ENCODE measurements at regions not wholly inside any gene's neighbourhood (a gene's known extent, or its start where the extent isn't known, plus 50 kb on each side); places are given as distances from the start of the nearest gene placed in this dataset.
"Not testable (repeated sequence)": the region's sequence is repeated elsewhere in the genome, so short reads cannot be mapped to it uniquely, and the experiment has no call there.

DNA sequence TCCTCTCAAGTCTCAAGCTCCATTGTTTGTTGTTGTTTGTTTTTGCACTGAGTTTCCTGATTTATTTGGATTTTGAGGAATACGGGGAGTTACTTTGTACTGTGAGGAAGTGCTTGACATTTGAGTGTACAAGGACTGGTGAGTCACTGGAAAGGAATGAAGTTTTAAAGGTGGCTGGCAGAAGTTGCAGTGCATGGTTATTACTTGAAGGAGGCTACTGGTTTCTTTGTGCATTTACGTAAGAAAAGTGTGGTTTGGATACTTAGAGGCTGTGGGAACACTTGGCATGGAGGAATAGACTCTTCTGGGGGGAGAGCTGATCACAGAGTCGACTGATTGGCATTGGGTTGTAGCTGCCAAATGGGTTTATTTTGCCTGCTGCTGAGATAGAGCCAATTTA is 919.0 kb downstream of the TAF11L14 start:
- peak; percentile 73 for DNase-seq (ENCODE audit: low read depth)

DNA sequence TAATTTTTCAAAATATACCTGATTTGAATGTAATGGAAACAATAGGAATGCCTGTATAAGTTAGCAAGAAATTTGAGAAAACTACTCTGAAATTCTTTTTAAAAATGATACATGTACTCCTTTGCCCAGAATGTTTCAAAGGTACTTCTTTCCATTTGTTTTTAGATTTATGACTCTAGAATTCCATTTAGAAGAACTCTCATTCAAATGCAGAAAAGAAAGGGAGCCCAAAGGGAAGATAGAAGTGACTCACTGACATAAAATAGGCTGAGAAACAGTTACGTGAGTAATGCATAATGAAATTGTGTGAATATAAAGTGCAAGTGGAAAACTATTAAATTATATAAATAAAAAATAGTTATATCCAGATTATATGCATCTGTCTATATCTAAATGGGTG is 926.3 kb downstream of the TAF11L14 start:
- no peak for DNase-seq (ENCODE audit: low read depth)

DNA sequence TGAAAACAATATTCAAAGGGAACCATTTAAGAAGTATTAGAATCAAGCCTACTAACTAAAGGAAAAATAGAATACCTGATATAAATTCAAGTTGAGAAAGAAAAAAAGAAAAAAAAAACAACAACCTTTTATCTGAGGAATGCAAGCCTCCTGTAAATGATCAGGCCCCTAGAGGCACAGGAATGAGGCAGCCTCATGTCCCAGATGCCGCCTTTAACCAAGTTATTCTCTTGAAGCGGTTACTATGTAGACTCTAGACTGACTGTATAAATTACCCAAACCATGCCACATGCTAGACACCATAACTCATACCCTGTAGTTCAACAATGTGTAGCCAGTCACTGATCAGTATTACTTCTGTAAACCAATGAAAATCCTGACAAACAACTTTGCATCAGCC is 929.6 kb downstream of the TAF11L14 start:
- DNase-seq (ENCODE audit: low read depth) = no peak

DNA sequence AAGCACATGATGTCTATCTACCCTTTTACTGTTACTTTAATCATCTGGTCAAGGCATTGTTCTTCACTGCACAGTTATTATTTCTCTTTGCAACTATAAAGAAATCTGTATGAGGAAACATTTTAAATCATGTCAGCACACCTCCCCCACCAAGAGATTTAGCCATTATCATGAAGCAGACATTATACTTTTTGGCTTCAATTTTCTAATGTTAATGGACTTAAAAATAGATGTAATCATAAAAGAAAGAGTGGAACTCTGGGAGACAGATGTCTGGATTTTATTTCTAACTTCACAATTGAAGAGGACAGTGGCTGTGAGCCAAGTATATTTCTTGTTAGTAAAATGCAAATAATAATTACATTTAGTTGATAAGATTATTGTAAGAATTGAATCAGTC is 932.4 kb downstream of the TAF11L14 start:
- DNase-seq (ENCODE audit: low read depth) = no peak

DNA sequence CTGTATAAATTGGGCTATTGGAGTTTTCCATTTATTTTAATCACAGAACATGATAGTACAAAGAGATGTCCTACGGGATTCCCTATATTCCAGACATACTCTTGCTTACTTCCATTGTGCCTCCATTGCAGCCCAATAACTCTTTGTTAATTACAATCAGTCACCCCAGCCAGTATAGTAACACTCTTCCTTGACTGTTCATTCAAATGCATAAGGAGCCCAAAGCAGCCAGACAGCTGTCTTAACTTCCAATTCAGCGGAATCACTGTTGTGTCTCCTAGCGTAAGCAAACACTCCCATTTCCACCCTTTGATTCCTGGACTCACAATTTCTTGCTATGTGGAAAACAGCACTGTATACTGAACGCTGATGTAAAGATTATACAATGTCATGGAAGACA is 942.3 kb downstream of the TAF11L14 start:
- DNase-seq (ENCODE audit: low read depth) = no peak

DNA sequence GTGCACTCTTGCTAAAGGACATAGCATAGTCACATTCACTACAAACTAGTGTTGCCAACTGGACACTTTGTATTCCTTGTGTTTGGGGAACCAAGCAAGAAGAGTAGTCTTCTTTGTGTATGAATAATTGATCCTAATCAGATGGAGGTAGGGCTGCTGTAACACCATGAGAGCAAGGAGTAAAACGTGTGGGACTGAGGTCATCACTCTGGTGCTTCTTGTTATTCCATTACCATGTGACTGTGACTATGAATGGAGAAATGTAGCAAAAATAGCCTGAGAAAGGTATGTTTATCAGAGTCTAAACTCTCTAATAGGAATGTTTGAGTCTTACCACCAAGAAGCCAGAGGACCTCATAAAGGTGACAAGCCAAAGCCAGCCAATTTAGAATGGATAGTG is 966.9 kb downstream of the TAF11L14 start:
- no peak for DNase-seq (ENCODE audit: low read depth)

DNA sequence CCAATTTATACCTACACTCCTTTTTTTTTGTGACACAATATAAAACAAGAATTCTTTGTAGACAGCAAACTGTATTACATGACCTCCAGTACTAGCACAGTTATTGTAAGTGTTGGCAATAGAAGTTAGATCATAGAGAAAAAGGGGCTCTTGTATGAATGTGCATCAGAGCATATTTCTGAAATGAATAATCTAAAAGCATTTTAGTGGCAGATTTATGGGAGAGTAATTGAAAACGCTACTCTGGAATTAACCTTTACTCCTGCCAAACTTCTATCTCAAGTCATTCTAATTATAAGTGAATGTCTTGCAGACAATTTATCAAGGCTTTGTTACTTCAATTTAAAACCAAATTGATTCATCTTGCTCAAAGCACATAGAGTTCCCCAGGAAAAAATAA is 968.1 kb downstream of the TAF11L14 start:
- no peak for DNase-seq (ENCODE audit: low read depth)

DNA sequence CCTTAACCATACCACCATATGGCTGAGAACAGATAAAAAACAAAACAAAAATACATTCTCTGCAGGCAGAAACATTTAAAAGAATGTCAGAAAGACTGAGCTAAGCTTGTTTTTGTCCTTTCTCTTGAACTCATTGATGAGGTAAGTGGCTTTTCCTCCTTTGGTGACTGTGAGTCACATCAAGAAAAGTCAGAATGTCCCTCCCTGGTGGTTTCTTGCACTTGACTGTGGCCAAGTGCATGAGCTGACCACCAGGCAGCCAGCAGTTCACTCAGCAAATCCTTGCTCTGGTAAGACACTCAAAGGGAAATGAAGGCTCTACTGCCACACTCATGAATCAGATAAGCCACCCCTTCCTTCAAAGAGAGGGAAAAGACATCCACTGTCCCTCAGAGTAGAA is 970.9 kb downstream of the TAF11L14 start:
- no peak for DNase-seq (ENCODE audit: low read depth)

DNA sequence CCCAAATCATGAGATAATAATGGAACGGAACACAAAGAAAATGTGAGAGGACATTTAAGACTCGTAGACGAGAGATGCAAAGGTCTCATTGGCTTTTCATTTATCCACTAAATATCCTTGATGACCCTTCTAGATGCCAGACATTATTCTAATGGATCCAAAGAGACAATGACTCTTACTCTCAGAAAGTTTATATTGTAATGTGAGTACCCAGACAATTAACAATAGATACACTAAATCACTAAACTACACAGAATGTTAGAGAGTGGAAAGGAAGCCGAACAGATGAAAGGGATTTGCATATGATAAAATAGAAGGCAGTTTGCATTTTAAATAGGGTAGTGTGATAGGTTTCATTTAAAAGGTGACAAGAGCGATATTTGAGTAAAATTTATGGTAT is 973.3 kb downstream of the TAF11L14 start:
- DNase-seq (ENCODE audit: low read depth) = no peak

DNA sequence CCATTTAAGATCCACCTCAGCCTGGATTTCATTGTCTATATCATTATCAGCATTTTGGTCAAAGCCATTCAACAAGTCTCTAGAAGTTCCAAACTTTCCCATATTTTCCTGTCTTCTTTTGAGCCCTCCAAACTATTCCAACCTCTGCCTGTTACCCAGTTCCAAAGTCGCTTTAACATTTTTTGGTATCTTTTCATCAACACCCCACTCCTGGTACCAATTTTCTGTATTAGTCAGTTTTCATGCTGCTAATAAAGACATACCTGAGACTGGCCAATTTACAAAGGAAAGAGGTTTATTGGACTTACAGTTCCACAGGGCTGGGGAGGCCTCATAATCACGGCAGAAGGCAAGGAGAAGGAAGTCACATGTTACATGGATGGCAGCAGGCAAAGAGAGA is 982.9 kb downstream of the TAF11L14 start:
- DNase-seq (ENCODE audit: low read depth) = not testable (repeated sequence)

DNA sequence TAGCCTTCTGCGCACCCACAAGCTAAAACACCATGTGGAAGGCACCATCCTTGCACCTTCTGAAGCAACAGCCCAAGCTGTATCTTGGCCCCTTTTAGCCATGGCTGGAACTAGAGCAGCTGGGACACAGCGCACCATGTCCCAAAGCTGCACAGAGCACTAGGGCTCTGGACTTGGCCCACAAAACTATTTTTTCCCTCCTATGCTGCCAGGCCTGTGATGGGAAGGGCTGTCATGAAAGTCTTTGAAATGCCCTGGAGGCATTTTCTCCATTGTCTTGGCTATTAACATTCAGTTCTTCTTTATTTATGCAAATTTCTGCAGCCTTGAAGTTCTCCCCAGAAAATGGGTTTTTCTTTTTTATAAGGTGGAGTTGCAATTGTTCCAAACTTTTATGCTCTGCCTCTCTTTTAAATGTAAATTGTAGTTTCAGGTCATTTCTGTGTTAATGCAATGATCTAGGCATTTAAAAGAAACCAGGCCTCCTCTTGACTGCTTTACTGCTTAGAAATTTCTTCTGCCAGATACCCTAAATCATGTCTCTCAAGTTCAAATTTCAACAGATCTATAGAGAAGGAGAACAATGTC is 996.3 kb downstream of the TAF11L14 start:
- no peak for DNase-seq (ENCODE audit: low read depth)

DNA sequence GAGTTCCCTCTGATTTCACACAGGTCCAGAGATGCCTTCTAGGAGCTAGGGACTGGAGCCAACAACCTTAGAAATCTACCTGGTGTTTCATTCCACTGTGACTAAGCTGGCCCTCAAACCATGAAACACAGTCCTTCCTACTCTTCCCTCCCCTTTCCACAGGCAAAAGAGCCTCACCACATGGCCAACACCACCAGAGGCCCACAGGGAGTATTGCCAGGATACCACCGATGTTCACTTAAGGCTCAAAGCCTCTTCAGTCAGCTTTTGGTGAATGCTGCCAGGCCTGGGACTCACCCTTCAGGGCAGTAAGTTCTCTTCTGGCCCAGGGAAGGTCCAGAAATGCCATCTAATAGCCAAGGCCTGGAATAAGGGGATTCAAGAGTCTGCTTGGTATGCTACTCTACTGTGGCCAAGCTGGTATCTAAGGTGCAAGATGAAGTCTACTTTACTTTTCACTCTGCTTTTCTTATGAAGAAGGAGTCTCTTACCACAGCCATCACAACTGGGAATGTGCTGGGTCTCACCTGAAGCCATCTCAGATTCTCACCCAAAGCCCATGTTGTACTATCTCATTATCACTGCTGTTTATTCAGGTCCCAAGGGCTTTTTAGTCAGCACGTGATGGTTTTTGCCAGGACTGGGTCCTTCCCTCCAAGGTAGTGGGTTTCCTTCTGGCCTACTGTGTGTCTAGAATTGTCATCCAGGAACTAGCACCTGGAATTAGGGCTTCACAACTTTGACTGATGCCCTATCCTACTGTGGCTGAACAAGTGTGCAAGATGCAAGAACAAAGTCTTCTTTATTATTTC is 1018.4 kb downstream of the TAF11L14 start:
- DNase-seq (ENCODE audit: low read depth) = no peak

DNA sequence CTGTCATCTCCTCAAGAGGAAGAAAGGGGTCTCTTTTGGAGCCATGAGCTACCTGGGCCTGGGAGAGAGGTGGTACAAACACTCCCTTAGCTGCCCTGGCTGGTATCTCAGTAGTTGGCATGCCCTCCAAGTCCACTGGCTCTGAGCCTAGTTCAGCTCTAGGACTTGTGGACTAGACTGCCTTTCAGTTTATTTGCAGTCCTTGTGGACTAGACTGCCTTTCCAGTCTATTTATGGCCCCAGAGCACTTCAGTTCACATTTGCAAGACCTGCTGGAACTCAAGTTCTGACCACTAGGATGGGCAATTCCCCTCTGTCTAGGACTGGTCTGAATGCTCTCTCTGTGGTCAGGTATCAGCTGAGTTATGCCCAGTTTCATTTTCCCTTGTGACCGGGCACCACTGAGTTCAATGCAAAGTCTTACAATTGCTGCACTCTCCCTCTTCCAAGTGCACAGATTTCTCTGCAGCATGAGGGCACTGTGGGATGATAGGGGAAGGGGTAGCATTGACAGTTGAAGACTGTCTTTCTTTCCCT is 1019.0 kb downstream of the TAF11L14 start:
- no peak for DNase-seq (ENCODE audit: low read depth)

DNA sequence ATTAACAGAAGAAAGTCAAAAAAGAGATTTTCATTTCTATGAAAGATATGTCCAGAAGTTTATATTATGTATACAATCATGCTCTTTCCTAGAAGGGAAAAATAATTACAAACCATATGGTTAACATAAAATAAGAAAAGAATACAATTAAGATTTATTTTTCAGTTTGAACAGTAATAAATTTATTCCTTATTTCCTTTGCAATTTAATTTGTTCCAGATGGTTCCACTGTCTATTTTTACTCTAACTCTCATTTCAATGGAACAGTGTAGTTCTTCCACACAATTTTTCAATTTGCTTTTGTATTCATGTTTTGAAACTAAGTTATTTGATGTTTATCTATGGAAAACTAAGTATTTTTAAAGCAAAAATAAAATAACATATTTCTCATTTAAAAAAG is 1026.3 kb downstream of the TAF11L14 start:
- DNase-seq (ENCODE audit: low read depth) = no peak

DNA sequence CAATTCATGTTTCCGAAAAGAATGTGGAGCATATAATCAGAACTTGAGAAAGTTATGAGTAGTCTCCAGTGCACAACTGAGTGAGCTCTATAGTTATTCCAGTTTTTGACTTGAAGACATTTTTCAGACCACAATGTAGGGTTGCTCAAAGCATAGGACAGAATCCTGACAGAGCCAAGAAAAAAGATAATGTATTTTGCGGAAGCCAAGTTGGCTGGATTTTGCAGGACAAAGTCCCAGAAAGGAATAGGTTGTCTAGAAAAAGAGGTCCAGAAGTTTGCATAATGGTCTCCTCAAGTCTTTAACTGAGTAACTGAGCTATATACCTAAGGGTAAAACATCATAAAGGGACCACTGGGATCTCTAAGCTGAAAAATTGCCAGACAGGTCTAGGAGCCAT is 1028.0 kb downstream of the TAF11L14 start:
- no peak for DNase-seq (ENCODE audit: low read depth)

DNA sequence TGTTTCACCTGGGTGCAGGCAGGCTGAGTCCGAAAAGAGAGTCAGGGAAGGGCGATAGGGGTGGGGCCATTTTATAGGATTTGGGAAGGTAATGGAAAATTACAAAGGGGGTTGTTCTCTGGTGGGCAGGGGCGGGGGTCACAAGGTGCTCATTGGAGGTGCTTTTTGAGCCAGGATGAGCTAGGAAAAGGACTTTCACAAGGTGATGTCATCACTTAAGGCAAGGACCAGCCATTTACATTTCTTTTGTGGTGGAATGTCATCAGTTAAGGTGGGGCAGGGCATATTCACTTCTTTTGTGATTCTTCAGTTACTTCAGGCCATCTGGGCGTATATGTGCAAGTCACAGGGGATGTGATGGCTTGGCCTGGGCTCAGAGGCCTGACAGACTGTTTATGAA is 1040.0 kb downstream of the TAF11L14 start:
- not testable (repeated sequence) for DNase-seq (ENCODE audit: low read depth)

DNA sequence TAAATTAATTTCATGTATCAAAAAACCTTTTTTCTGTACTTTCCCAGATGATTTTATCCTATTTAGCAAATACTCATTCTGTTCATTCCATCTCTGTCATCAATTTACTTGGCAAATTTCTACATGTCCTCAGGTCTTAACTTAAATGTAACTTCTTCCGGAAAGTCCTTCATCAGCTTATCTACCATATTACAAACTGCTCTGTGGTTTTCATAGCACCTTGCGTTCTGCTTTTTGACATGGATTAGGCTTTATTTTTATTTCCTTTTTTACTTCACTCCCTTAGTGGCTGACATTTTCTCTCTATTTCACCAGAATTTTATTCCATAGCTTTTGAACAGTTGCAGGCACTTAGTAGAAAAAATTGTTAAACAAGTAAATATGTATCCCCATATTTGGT is 1040.8 kb downstream of the TAF11L14 start:
- no peak for DNase-seq (ENCODE audit: low read depth)

DNA sequence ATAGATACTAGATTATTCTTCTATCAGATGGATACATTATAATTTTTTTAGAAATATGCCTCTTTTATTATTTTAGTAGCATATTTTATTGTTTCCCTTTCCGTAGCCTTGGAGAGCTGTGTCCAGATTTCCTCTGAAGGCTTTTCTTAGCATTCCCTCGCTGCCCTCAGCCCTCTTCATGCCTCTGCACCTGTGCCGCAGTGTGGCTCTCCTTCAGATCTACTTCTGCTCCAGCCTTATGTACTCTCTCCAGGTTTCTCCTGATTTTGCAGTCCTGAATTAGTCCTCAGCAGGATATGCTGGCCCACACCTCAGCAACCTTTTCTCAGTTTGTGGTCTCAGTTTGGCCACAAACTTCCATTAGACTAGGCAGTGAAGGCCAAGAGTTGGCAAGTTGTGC is 1052.0 kb downstream of the TAF11L14 start:
- no peak for DNase-seq (ENCODE audit: low read depth)

DNA sequence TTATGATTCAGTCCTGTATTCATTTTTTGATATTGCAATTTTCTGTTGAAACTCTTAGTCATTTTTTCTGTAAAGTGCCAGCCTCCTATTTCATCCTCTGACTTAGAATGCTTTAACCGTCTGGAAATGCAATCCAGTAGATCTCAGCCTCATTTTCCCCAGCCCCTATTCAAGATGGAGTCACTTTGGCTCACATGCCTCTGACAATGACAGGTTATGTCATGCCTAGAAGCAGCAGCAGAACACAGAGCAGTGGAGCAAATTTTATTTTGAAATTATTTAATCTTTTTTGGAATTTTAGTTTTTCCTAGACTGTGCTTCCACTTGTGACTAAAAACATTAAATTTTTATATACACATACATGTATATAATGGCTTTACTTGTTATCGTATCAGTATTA is 1053.2 kb downstream of the TAF11L14 start:
- DNase-seq (ENCODE audit: low read depth) = no peak

DNA sequence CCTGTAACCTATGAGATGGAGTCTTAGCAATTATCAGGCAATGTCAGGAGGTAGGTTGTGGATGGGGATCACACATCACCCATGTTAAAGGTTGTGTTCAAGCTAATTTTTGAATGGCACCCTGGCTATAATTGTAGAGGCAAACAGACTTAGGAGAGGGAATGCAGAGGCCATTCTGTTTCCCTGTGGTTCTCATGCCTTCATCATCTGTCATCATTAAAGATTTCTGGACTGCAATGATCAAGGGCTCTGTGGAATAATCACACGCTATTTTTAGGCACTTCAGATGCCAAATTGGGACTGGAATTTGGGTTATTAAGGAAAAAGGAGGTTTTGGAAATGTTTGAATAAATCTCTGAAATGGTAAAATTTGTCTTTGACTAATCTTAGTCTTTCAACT is 1065.4 kb downstream of the TAF11L14 start:
- peak; percentile 9 for DNase-seq (ENCODE audit: low read depth)

DNA sequence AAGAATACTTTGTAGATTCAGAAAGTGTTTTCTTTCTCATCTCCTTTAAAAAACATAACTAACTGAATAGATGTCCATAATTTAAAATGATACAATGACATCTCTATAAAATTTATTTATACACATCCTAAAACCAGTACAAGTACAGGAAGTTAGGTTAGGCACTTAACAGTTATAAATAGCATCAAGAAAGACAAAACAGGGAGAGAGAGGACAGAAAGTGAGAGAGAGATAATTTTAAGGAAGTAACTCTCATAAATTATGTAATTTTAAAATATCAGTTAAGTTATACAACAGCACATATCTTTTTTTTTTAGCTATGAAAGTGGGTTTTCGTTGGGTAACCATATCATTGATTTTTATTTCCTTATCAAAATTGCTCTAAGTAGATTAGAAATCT is 1068.6 kb downstream of the TAF11L14 start:
- no peak for DNase-seq (ENCODE audit: low read depth)

DNA sequence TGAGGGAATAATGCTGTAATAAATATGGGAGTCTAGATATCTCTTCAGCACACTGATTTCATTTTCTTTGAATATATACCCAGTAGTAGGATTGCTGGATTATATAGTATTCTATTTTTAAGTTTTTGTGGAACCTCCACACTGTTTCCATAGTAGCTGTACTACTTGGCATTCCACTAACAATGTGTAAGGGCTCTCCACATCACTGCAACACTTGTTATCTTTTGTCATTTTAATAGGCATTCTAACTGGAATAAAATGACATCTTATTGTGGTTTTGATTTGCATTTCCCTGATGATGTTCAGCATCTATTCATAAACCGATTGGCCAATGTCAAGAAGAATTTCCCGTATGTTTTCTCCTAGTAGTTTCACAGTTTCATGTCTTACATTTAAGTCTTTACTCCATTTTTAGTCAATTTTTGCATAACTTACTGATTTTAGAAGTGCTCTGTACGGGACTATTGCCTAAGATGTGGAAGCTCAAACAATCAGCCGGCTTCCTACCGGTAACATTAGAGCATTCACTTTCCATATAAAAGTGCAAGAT is 1078.8 kb downstream of the TAF11L14 start:
- no peak for DNase-seq (ENCODE audit: low read depth)

DNA sequence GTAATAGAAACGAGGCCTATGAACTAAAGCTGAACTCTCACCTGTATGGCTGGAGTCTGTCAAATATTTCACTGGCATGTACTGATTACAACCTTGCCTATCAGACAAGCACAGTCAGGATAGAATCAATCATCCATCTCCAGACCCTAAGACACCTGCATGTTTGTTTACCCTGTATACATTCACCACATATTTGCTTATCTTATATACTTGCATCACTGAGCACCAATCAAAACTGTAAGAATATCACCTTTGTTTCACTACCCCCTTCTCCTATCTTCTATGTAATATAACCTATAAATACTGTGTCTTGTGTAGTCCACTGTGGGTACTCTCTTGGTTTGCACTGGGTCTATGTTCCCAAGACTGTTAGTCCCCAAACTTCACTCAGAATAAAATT is 1085.7 kb downstream of the TAF11L14 start:
- DNase-seq (ENCODE audit: low read depth) = no peak

All from HS-27A (cell line).